Osteocyte (in vitro differentiated cells): ENCODE measurements at regions not wholly inside any gene's neighbourhood (a gene's known extent, or its start where the extent isn't known, plus 50 kb on each side); places are given as distances from the start of the nearest gene placed in this dataset.

Source experiments
- DNase-seq: peaks from one replicate; pipeline ENCODE4 v3.0.0; 2021; ENCODE audit warnings: mixed read lengths; ENCODE audit not compliant: unreplicated experiment; ENCODE audit errors: extremely low spot score
- H3K27ac Mint-ChIP-seq: one replicate; pipeline ENCODE4 v1.8.0; 2021; ENCODE audit warnings: mild to moderate bottlenecking, mixed read lengths; ENCODE audit not compliant: unreplicated experiment
- H3K27me3 Mint-ChIP-seq: one replicate; pipeline ENCODE4 v1.8.0; 2021; ENCODE audit warnings: mixed read lengths; ENCODE audit not compliant: unreplicated experiment
- H3K36me3 Mint-ChIP-seq: one replicate; pipeline ENCODE4 v1.8.0; 2021; ENCODE audit warnings: mixed read lengths; ENCODE audit not compliant: unreplicated experiment
- H3K4me1 Mint-ChIP-seq: one replicate; pipeline ENCODE4 v1.8.0; 2021; ENCODE audit warnings: mixed read lengths; ENCODE audit not compliant: unreplicated experiment
- H3K4me3 Mint-ChIP-seq: one replicate; pipeline ENCODE4 v1.8.0; 2021; ENCODE audit warnings: mild to moderate bottlenecking, moderate library complexity, mixed read lengths; ENCODE audit not compliant: unreplicated experiment
- H3K9me3 Mint-ChIP-seq: one replicate; pipeline ENCODE4 v1.8.0; 2021; ENCODE audit warnings: mixed read lengths; ENCODE audit not compliant: unreplicated experiment
- TF ChIP-seq, protein P1 (sequence below): fragments of 200-600 bp; sonication (generic); IDR thresholded peaks from 2 replicates; pipeline ENCODE4 v1.5.0; 2021; ENCODE audit warnings: antibody characterized with exemption, mild to moderate bottlenecking, moderate library complexity

DNA sequence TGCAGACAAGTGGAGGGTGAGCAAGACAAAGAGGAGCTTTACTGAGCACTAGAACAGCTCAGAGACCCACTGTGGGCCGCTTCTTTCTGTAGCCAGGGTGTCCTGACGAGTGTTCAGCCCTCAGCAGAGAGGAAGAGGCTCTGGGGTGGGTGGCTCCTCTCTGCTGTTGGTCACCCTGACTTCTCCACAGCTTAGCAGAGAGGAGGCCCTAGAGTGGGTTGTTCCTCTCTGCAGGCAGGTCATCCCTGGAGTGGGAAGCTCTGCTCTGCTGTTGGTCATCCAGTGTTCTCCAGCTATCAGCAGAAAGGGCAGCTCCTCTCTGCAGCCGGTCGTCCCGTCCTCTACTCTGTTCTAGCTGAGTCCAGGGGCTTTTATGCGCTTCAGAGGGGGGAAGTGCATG is 286.5 kb downstream of the ICOS start:
- H3K36me3 Mint-ChIP-seq: no peaks in the 10 kb centered on the region
- peaks cover 47% of the 10 kb centered on the region for H3K27me3 Mint-ChIP-seq
- H3K27ac Mint-ChIP-seq: no peak overlapping the region
- TF ChIP-seq, protein P1, sequence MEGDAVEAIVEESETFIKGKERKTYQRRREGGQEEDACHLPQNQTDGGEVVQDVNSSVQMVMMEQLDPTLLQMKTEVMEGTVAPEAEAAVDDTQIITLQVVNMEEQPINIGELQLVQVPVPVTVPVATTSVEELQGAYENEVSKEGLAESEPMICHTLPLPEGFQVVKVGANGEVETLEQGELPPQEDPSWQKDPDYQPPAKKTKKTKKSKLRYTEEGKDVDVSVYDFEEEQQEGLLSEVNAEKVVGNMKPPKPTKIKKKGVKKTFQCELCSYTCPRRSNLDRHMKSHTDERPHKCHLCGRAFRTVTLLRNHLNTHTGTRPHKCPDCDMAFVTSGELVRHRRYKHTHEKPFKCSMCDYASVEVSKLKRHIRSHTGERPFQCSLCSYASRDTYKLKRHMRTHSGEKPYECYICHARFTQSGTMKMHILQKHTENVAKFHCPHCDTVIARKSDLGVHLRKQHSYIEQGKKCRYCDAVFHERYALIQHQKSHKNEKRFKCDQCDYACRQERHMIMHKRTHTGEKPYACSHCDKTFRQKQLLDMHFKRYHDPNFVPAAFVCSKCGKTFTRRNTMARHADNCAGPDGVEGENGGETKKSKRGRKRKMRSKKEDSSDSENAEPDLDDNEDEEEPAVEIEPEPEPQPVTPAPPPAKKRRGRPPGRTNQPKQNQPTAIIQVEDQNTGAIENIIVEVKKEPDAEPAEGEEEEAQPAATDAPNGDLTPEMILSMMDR: no peak
- H3K9me3 Mint-ChIP-seq: peaks cover 3% of the 10 kb centered on the region
- H3K4me3 Mint-ChIP-seq: no peak overlapping the region
- H3K4me1 Mint-ChIP-seq: no peaks in the 10 kb centered on the region
- DNase-seq: no peak

DNA sequence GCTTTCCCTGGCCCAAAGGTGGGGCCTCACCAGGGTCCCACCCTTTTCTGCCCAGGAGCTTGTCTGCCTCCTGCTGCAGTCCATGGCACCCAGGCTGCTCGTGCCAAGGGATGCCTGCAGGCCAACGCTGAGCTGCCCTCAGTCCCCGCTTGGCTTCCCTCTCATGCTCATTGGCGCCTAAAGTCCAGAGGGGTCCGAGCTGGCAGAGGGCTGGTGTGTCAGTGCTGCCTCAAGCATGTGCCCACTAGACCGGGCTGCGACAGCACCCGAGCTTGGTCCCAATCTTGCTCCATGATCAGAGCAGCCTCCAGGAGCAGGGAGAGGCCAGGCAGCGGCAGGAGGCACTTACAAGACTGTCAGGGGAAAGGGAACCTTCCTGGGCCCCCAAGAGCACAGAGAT is 287.0 kb downstream of the ICOS start:
- H3K27me3 Mint-ChIP-seq: peaks cover 50% of the 10 kb centered on the region
- no peaks in the 10 kb centered on the region for H3K36me3 Mint-ChIP-seq
- no peak for DNase-seq
- no peaks in the 10 kb centered on the region for H3K4me1 Mint-ChIP-seq
- no peaks in the 10 kb centered on the region for H3K9me3 Mint-ChIP-seq
- H3K4me3 Mint-ChIP-seq: no peak overlapping the region
- TF ChIP-seq, protein P1: no peak
- H3K27ac Mint-ChIP-seq: no peak overlapping the region

DNA sequence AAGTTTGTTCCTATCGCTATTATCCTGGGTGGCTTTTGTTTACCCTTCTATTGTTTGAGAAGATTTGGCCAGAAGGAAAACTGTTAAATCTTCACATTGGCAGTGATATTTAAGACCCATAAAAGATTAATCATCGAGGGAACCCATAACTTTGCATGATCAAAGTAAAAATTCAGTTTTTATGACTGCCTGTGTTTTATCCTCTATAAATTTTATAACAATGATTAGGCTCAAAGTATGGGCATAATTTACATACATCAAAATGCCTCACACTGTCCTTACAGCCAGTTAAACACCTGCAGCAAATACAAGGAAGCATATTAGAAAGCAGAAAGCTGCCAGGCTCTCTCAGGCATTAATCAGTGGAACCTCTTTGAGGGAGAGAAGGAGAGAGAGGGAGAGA is 289.1 kb downstream of the ICOS start:
- Mint-ChIP-seq H3K9me3 (no peaks in the 10 kb centered on the region), H3K27me3 (peaks cover 66% of the 10 kb centered on the region), H3K27ac (no peak overlapping the region), H3K4me1 (no peaks in the 10 kb centered on the region), H3K36me3 (no peaks in the 10 kb centered on the region), H3K4me3 (no peak overlapping the region)
- no peak for DNase-seq
- TF ChIP-seq, protein P1: no peak

DNA sequence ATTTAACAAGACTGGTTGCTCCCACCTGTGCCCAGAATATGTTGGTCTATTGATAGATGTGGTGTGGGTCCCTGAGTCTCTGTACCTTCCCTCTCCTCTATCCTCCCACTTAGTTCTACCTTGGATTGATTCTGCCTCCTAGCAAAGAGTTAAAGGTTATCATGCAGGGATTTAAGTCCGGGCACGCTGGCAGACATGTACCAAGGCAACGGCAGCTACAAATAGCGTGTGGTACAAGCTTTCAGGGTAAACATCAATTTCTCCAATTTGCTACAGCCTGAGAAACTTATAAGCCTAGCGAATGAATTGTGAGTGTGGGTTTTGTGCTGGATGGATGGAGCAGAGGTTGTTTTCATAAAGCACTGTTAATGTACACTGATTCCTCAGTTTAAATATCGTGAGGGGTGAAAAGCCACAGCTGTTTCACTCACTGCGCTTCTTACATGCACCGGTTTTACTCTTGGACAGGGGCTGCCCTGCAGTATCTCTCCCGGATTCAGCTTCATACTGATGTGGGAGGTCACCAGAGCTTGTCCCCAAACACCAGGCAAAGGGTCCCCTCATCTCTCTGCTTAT is 289.8 kb downstream of the ICOS start:
- no peak overlapping the region for H3K4me3 Mint-ChIP-seq
- no peaks in the 10 kb centered on the region for H3K9me3 Mint-ChIP-seq
- H3K27me3 Mint-ChIP-seq: peaks cover 65% of the 10 kb centered on the region
- TF ChIP-seq, protein P1: no peak
- H3K27ac Mint-ChIP-seq: no peak overlapping the region
- H3K4me1 Mint-ChIP-seq: no peaks in the 10 kb centered on the region
- DNase-seq: no peak
- H3K36me3 Mint-ChIP-seq: no peaks in the 10 kb centered on the region

DNA sequence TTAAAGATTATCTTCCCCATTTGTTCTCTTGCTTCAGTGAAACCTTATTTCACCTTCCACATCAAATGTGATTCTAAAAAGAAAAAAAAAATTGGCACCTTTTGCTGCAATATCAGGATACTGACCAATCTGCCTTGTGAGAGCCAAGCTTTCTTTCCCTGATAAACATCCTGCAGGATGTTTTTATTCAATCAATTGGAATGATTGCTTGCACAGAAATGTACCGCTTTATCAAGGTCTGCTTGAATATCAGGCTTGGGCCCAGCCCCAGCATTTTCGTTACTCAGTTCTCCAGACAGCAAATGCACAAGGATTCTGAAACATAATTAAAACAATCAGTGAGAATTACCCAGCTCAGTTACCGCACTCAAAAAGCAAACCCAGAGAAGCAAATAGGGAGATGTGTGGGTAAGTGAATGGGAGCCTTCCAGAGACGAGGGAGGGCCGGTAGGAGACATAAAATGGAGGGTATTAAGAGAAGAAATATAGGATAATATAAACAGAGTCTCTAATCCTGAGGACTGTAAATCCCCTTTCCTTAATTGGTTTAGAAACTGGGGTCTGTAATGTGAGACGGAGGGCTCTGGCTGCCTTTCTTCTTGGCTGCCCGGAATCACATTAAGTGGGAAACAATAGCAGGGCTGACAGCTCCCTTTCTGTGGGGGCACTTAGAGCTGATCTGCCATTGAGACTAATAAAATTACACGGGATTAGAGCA is 291.8 kb downstream of the ICOS start:
- Mint-ChIP-seq H3K27me3 (peaks cover 67% of the 10 kb centered on the region), H3K4me1 (no peaks in the 10 kb centered on the region), H3K36me3 (no peaks in the 10 kb centered on the region), H3K4me3 (no peak overlapping the region), H3K9me3 (no peaks in the 10 kb centered on the region), H3K27ac (no peak overlapping the region)
- no peak for DNase-seq
- TF ChIP-seq, protein P1: no peak
